SU-DHL-6 (cell line): ENCODE measurements at regions not wholly inside any gene's neighbourhood (a gene's known extent, or its start where the extent isn't known, plus 50 kb on each side); places are given as distances from the start of the nearest gene placed in this dataset.

Experiments used
- H2AFZ ChIP-seq: fragments of 200-600 bp; sonication (generic); 2 replicates; pipeline ENCODE4 v1.6.1; 2014; ENCODE audit warnings: low read depth, mild to moderate bottlenecking, moderate library complexity, mixed read lengths, antibody characterized with exemption, low read length; ENCODE audit not compliant: severe bottlenecking
- H3F3A ChIP-seq: fragments of 200-600 bp; shearing (Covaris generic); 2 replicates; pipeline ENCODE4 v1.6.0; 2016; ENCODE audit warnings: antibody characterized with exemption, mild to moderate bottlenecking; ENCODE audit not compliant: insufficient read depth
- H3K27ac ChIP-seq: fragments of 200-600 bp; sonication (generic); 2 replicates; pipeline ENCODE4 v1.5.1; 2016; ENCODE audit warnings: low read depth, mild to moderate bottlenecking, low read length, moderate library complexity, mixed read lengths
- H3K27me3 ChIP-seq: fragments of 200-600 bp; sonication (generic), shearing (Covaris generic); 2 replicates; pipeline ENCODE4 v1.6.0; 2014; ENCODE audit warnings: mild to moderate bottlenecking, low read length
- H3K36me3 ChIP-seq: fragments of 200-600 bp; sonication (generic); 2 replicates; pipeline ENCODE4 v1.6.1; 2014; ENCODE audit warnings: mild to moderate bottlenecking, low read length, mixed read lengths
- H3K4me2 ChIP-seq: fragments of 300-600, 200-600 bp; shearing (Covaris generic), sonication (generic); 2 replicates; pipeline ENCODE4 v1.6.0; 2014; ENCODE audit warnings: low read length, low read depth, mild to moderate bottlenecking; ENCODE audit not compliant: poor library complexity, severe bottlenecking
- H3K4me3 ChIP-seq: fragments of 200-600 bp; sonication (generic); 2 replicates; pipeline ENCODE4 v1.5.1; 2014; ENCODE audit warnings: antibody characterized with exemption, low read length, mild to moderate bottlenecking, mixed read lengths; ENCODE audit not compliant: insufficient read depth, poor library complexity, severe bottlenecking
- H3K79me2 ChIP-seq: fragments of 200-600 bp; sonication (generic); 2 replicates; pipeline ENCODE4 v1.6.1; 2014; ENCODE audit warnings: mild to moderate bottlenecking, low read length, moderate library complexity; ENCODE audit not compliant: insufficient read depth
- H3K9ac ChIP-seq: fragments of 200-600 bp; sonication (generic); 2 replicates; pipeline ENCODE4 v1.7.0; 2014; ENCODE audit warnings: mild to moderate bottlenecking, low read length
- H3K9me2 ChIP-seq: fragments of 200-600 bp; sonication (generic); replicated peaks from 2 replicates; pipeline ENCODE4 v1.6.1; 2014; ENCODE audit warnings: low read length; ENCODE audit not compliant: insufficient read depth
- H3K9me3 ChIP-seq: fragments of 200-600 bp; sonication (generic); 2 replicates; pipeline ENCODE4 v1.6.1; 2014; ENCODE audit warnings: low read length, mixed read lengths; ENCODE audit not compliant: insufficient read depth
- H4K20me1 ChIP-seq: fragments of 200-600 bp; sonication (generic); 2 replicates; pipeline ENCODE4 v1.6.1; 2014; ENCODE audit warnings: low read depth, mild to moderate bottlenecking, antibody characterized with exemption, low read length, moderate library complexity, mixed read lengths
- CTCF ChIP-seq: fragments of 200-600 bp; sonication (generic); IDR thresholded peaks from one replicate; pipeline ENCODE4 v1.5.1; 2017; ENCODE audit warnings: antibody characterized with exemption, mild to moderate bottlenecking, low read length, moderate library complexity; ENCODE audit not compliant: insufficient read depth, poor library complexity, severe bottlenecking
- EZH2phosphoT487 ChIP-seq: fragments of 200-600 bp; sonication (generic), shearing (Covaris generic); conservative IDR thresholded peaks from 2 replicates; pipeline ENCODE4 v1.6.1; 2018; ENCODE audit warnings: mild to moderate bottlenecking, antibody characterized with exemption, low read length, moderate library complexity, mixed read lengths

GRCh38 chr2:146873646-146874259 lies 971.1 kb upstream of the ACVR2A start:
- Histone ChIP-seq H3K36me3 (no peaks in the 10 kb centered on the region), H3K4me2 (no peak overlapping the region), H3K4me3 (no peak overlapping the region), H3F3A (no peaks in the 10 kb centered on the region), H3K9me2 (no peaks in the 10 kb centered on the region), H3K27ac (no peak overlapping the region), H3K79me2 (no peaks in the 10 kb centered on the region), H3K9me3 (no peaks in the 10 kb centered on the region), H3K9ac (no peak overlapping the region), H4K20me1 (no peaks in the 10 kb centered on the region), H2AFZ (no peak overlapping the region), H3K27me3 (no peaks in the 10 kb centered on the region)
- TF ChIP-seq EZH2phosphoT487 (no peak), CTCF (no peak)

GRCh38 chr2:146873056-146873455 lies 971.8 kb upstream of the ACVR2A start:
- H3K79me2 ChIP-seq, result no peaks in the 10 kb centered on the region
- no peaks in the 10 kb centered on the region for H3K9me3 ChIP-seq
- H4K20me1 ChIP-seq, result no peaks in the 10 kb centered on the region
- H3K4me3 ChIP-seq, result no peak overlapping the region
- no peak for TF ChIP-seq EZH2phosphoT487
- TF ChIP-seq CTCF, result no peak
- H3K4me2 ChIP-seq, result no peak overlapping the region
- H3K27ac ChIP-seq, result no peak overlapping the region
- H3K36me3 ChIP-seq, result no peaks in the 10 kb centered on the region
- H3K9ac ChIP-seq, result no peak overlapping the region
- H3K27me3 ChIP-seq, result no peaks in the 10 kb centered on the region
- no peaks in the 10 kb centered on the region for H3F3A ChIP-seq
- no peak overlapping the region for H2AFZ ChIP-seq
- H3K9me2 ChIP-seq, result no peaks in the 10 kb centered on the region

GRCh38 chr2:146870691-146871090 lies 974.1 kb upstream of the ACVR2A start:
- Histone ChIP-seq H2AFZ (no peak overlapping the region), H3K27ac (no peak overlapping the region), H4K20me1 (no peaks in the 10 kb centered on the region), H3K9ac (no peak overlapping the region), H3K9me3 (no peaks in the 10 kb centered on the region), H3K27me3 (no peaks in the 10 kb centered on the region), H3K4me3 (no peak overlapping the region), H3K4me2 (no peak overlapping the region), H3K79me2 (no peaks in the 10 kb centered on the region), H3K36me3 (no peaks in the 10 kb centered on the region), H3K9me2 (no peaks in the 10 kb centered on the region), H3F3A (no peaks in the 10 kb centered on the region)
- no peak for TF ChIP-seq CTCF
- TF ChIP-seq EZH2phosphoT487, result no peak
